Naive thymus-derived CD8-positive, alpha-beta T cell (primary cell): ENCODE measurements at regions not wholly inside any gene's neighbourhood (a gene's known extent, or its start where the extent isn't known, plus 50 kb on each side); places are given as distances from the start of the nearest gene placed in this dataset.

Experiments used
- ATAC-seq, 2 donors: fragments of 150-1000 bp; cut with Tn5 transposase in 1 of 2; sonication (Bioruptor Pico), chemical (Tn5 transposase) in 1 of 2; 1 replicate in 1 of 2; 2 replicates in 1 of 2; pipeline ENCODE4 v1.10.0; 2021; ENCODE audit warnings: mild to moderate bottlenecking in 2 of 2, moderate library complexity in 2 of 2
- POLR2A ChIA-PET: fragments of 350-600 bp; sonication (Branson Sonifier 250); formaldehyde crosslinking; loops from one replicate; lab custom pipeline; 2021; ENCODE audit warnings: antibody characterized with exemption; lab: Charles Lee
- DNase-seq, 10 donors: peaks; one replicate each; pipeline versions ENCODE4 v3.0.0 to v3.0.0-alpha.2; 2020 to 2022
- H3K27ac Mint-ChIP-seq, 10 donors: one replicate each; pipeline ENCODE4 v1.8.0; 2020 to 2022; ENCODE audit warnings: mild to moderate bottlenecking in 10 of 10, mixed read lengths in 10 of 10, moderate library complexity in 4 of 10, inconsistent platforms in 1 of 10
- H3K27me3 Mint-ChIP-seq, 5 donors: one replicate each; pipeline ENCODE4 v1.8.0; 2021 to 2022; ENCODE audit warnings: mixed read lengths in 5 of 5
- H3K36me3 Mint-ChIP-seq, 3 donors: one replicate each; pipeline ENCODE4 v1.8.0; 2020 to 2022; ENCODE audit warnings: mixed read lengths in 3 of 3, mild to moderate bottlenecking in 2 of 3, inconsistent platforms in 1 of 3
- H3K4me1 Mint-ChIP-seq, 4 donors: one replicate each; pipeline ENCODE4 v1.8.0; 2021 to 2022; ENCODE audit warnings: mixed read lengths in 4 of 4
- H3K4me3 Mint-ChIP-seq, 10 donors: one replicate each; pipeline ENCODE4 v1.8.0; 2020 to 2022; ENCODE audit warnings: mild to moderate bottlenecking in 10 of 10, mixed read lengths in 10 of 10, moderate library complexity in 6 of 10, inconsistent platforms in 1 of 10
- H3K9me3 Mint-ChIP-seq, 9 donors: one replicate each; pipeline ENCODE4 v1.8.0; 2020 to 2022; ENCODE audit warnings: mixed read lengths in 9 of 9, mild to moderate bottlenecking in 3 of 9, inconsistent platforms in 1 of 9, moderate library complexity in 1 of 9

GRCh38 chr7:22665923-22666322 is 61.1 kb upstream of the IL6 start:
- POLR2A ChIA-PET: no interaction called here
- no peaks in the 10 kb centered on the region for H3K9me3 Mint-ChIP-seq
- no peak for ATAC-seq
- no peak overlapping the region for H3K4me3 Mint-ChIP-seq
- H3K27ac Mint-ChIP-seq: no peak overlapping the region
- H3K4me1 Mint-ChIP-seq: peaks cover 0 to 30% (median under 1%) of the 10 kb centered on the region in 4 donors
- no peaks in the 10 kb centered on the region for H3K36me3 Mint-ChIP-seq
- DNase-seq: no peak
- H3K27me3 Mint-ChIP-seq: peaks cover 2 to 20% (median 6%) of the 10 kb centered on the region in 5 donors

DNA sequence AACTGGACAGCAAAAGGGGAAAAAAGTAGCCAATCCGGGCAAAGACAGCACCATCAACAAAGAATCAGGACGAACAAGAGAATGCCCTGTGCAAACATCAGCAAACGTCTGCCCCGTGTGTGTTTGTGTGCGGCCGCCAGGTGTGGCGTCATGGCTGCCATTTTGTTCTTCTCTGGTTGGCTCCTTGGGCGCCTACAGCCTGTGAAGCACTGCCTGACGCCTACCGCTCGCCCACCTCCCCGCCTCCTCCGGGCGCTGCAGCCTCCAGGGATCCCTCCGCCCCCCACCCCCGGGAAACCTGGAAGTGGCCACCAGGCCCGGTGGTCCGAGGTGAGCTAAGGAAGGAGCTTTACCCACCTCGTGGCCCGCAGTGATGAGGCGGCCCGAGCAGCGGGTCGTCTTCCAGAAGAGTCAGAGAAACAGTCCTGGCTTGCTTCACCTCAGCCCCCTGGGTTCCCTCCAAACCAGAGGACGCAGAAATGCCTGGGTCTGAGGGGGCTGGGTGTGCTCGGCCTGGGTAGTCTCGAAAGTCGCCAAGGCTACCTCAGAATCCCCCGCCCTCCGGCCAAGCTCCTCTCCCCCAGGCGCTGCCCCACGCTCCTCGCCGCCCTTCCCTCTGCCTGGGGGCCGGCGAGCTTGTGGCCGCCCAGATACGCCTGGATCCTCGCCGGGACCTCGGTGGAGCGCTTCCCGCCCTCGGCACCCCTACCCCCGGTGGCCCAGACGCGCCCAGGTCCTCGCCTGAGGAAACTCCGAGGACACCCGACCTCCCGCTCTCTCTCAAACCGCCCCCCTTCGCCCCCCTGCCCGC is 61.8 kb upstream of the IL6 start:
- H3K36me3 Mint-ChIP-seq: no peaks in the 10 kb centered on the region
- peaks cover 0 to 35% (median under 1%) of the 10 kb centered on the region in 4 donors for H3K4me1 Mint-ChIP-seq
- no peaks in the 10 kb centered on the region for H3K9me3 Mint-ChIP-seq
- ATAC-seq (no peak), DNase-seq (no peak)
- peaks cover 2 to 23% (median 6%) of the 10 kb centered on the region in 5 donors for H3K27me3 Mint-ChIP-seq
- no peak overlapping the region for H3K27ac Mint-ChIP-seq
- H3K4me3 Mint-ChIP-seq: no peak overlapping the region
- POLR2A ChIA-PET: no interaction called here

DNA sequence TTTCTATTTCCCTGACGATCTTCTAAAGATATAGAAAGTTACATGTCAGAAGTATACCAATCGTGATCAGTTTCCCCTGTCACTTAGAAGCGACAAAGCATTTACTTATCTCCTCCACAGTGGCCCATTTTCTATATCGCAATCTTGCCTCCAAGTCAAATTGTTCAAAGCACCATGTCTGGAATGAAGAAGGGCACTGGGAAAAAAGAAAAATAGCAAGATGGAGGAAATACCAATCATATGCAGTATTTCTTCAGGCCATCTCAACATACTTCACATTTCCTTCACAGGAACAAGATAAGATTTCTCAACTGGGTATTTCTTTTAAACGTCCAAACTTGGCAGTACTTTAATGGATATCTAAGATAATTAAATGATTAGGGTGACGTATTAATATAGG is 63.3 kb upstream of the IL6 start:
- Mint-ChIP-seq H3K36me3 (no peaks in the 10 kb centered on the region), H3K27me3 (peaks cover 2 to 23% (median 6%) of the 10 kb centered on the region in 5 donors), H3K9me3 (no peaks in the 10 kb centered on the region), H3K4me3 (no peak overlapping the region), H3K27ac (no peak overlapping the region), H3K4me1 (peaks cover 0 to 39% (median under 1%) of the 10 kb centered on the region in 4 donors)
- ATAC-seq: no peak
- DNase-seq: no peak
- POLR2A ChIA-PET: no interaction called here

DNA sequence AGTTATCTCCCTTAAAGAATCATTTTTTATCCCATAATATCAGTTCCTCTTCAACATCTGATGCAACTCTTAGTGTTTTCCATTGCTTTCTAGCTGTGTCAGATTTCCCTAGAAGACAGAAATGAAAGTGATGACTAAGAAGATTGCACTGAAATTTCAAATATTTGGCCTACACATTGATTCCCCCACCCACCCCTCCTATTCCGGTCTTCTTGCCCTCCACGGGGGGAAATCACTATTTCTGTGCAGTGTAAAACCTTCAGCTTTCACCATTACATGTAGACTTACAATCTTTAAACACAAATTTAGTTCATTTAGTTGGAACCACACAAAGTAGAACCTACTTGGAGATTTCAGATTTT is 63.7 kb upstream of the IL6 start:
- Mint-ChIP-seq H3K27me3 (peaks cover 2 to 23% (median 3%) of the 10 kb centered on the region in 5 donors), H3K9me3 (no peaks in the 10 kb centered on the region), H3K4me1 (peaks cover 0 to 41% (median under 1%) of the 10 kb centered on the region in 4 donors), H3K4me3 (no peak overlapping the region), H3K36me3 (no peaks in the 10 kb centered on the region), H3K27ac (peak overlapping the region in 1 of 10 donors; percentile 26)
- no peak for ATAC-seq
- no peak for DNase-seq
- POLR2A ChIA-PET: no interaction called here

DNA sequence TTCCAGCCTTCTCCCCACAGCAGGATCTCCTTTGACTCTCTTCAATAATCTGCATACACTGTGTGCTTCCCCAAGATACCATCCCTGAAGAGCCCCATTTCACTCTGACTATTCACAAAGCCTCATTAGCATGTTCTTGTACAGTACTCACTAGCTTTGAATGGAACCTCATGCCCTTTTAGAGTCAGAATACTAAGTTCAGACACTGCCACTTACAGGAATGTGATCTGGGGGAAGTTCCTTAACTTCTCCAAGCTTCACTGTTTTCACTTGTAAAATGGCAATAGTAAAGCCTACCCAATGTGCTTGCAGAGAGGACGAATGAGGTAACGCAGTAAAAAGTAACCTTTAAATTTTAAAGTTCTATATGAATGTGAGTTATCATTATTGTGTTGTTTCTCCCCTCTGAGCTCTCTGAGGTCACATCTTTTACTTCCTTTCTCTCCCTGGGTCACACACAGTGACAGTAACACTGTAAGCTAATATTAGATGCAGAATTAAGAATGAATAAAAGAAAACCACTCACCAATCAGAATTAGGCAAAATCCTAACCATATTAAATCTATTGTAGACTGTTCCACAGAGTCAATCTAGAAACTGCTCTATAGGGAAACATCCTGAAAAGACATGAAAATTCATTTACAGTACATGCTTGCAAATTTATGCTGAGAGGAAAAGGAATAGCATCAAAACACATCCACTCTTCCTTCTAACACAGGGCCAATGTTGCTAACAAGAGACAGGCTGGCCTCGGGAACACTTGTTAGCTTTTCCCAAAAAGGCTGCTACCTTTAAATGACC is 64.2 kb upstream of the IL6 start:
- no peaks in the 10 kb centered on the region for H3K36me3 Mint-ChIP-seq
- H3K27me3 Mint-ChIP-seq: peaks cover 2 to 23% (median 3%) of the 10 kb centered on the region in 5 donors
- H3K9me3 Mint-ChIP-seq: no peaks in the 10 kb centered on the region
- ATAC-seq (no peak), DNase-seq (no peak)
- peaks cover 0 to 42% (median 2%) of the 10 kb centered on the region in 4 donors for H3K4me1 Mint-ChIP-seq
- POLR2A ChIA-PET: interaction anchor here (1.4 kb wide), 1 partner anchor 60 kb away, joined by 3 read pairs; no protein-coding TSS in a partner anchor
- H3K27ac Mint-ChIP-seq: peak overlapping the region in 2 of 10 donors; percentile 4 to 26
- H3K4me3 Mint-ChIP-seq: peak overlapping the region in 1 of 10 donors; percentile 3

DNA sequence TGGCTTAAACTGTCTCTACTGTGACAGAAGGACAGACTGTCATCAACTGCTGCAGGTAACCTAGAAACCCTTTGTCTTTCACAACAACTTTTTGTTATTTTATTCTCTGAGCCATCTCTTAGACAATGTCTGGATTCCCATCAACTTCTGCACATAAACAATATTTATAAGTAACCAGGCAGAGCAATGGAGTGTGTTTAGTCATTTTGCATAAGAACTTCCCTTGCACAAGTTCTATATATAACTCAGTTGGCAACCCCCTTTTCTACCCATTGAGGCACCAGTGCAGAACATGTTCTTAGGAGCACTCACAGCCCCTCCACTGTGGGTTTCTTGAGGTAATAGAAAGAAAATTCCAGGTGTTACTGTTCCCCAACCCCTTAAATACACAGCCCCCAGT is 65.0 kb upstream of the IL6 start:
- no peak for DNase-seq
- no peaks in the 10 kb centered on the region for H3K9me3 Mint-ChIP-seq
- peak overlapping the region in 1 of 10 donors; percentile 48 for H3K4me3 Mint-ChIP-seq
- H3K36me3 Mint-ChIP-seq: no peaks in the 10 kb centered on the region
- H3K27ac Mint-ChIP-seq: peak overlapping the region in 2 of 10 donors; percentile 26 to 86
- peaks cover 0 to 43% (median 2%) of the 10 kb centered on the region in 4 donors for H3K4me1 Mint-ChIP-seq
- ATAC-seq: peak in 1 of 2 donors; percentile 41
- POLR2A ChIA-PET: interaction anchor here (1.4 kb wide), 1 partner anchor 61 kb away, joined by 3 read pairs; no protein-coding TSS in a partner anchor
- H3K27me3 Mint-ChIP-seq: peaks cover 2 to 23% (median 3%) of the 10 kb centered on the region in 5 donors

- peaks cover 2 to 23% (median 3%) of the 10 kb centered on the region in 5 donors for H3K27me3 Mint-ChIP-seq
- H3K9me3 Mint-ChIP-seq: no peaks in the 10 kb centered on the region
- H3K36me3 Mint-ChIP-seq: no peaks in the 10 kb centered on the region
- POLR2A ChIA-PET: no interaction called here
- no peak overlapping the region for H3K27ac Mint-ChIP-seq
- no peak for ATAC-seq
- no peak for DNase-seq
- peaks cover 0 to 43% (median 2%) of the 10 kb centered on the region in 4 donors for H3K4me1 Mint-ChIP-seq
- H3K4me3 Mint-ChIP-seq: no peak overlapping the region
Observed at GRCh38 chr7:22660732-22661131, 66.3 kb upstream of the IL6 start.

GRCh38 chr7:22660293-22660692 is 66.7 kb upstream of the IL6 start:
- ATAC-seq: no peak
- Mint-ChIP-seq H3K36me3 (no peaks in the 10 kb centered on the region), H3K4me3 (no peak overlapping the region), H3K27me3 (peaks cover 2 to 23% (median 3%) of the 10 kb centered on the region in 5 donors), H3K9me3 (no peaks in the 10 kb centered on the region), H3K4me1 (peaks cover 0 to 43% (median 2%) of the 10 kb centered on the region in 4 donors), H3K27ac (no peak overlapping the region)
- POLR2A ChIA-PET: no interaction called here
- no peak for DNase-seq

- no peak overlapping the region for H3K27ac Mint-ChIP-seq
- POLR2A ChIA-PET: no interaction called here
Observed at GRCh38 chr7:22659741-22660140, 67.3 kb upstream of the IL6 start.

GRCh38 chr7:22658031-22658430 is 69.0 kb upstream of the IL6 start:
- H3K9me3 Mint-ChIP-seq: no peaks in the 10 kb centered on the region
- H3K36me3 Mint-ChIP-seq: no peaks in the 10 kb centered on the region
- DNase-seq (no peak), ATAC-seq (no peak)
- H3K27me3 Mint-ChIP-seq: peaks cover 0 to 23% (median 2%) of the 10 kb centered on the region in 5 donors
- H3K4me1 Mint-ChIP-seq: peaks cover 0 to 35% (median 3%) of the 10 kb centered on the region in 4 donors
- POLR2A ChIA-PET: no interaction called here
- no peak overlapping the region for H3K27ac Mint-ChIP-seq
- H3K4me3 Mint-ChIP-seq: no peak overlapping the region

More at GRCh38 chr7:22659741-22660140, 67.3 kb upstream of the IL6 start:
- ATAC-seq (no peak), DNase-seq (no peak)
- no peak overlapping the region for H3K4me3 Mint-ChIP-seq
- peaks cover 2 to 23% (median 3%) of the 10 kb centered on the region in 5 donors for H3K27me3 Mint-ChIP-seq
- no peaks in the 10 kb centered on the region for H3K36me3 Mint-ChIP-seq
- peaks cover 0 to 43% (median 2%) of the 10 kb centered on the region in 4 donors for H3K4me1 Mint-ChIP-seq
- no peaks in the 10 kb centered on the region for H3K9me3 Mint-ChIP-seq

DNA sequence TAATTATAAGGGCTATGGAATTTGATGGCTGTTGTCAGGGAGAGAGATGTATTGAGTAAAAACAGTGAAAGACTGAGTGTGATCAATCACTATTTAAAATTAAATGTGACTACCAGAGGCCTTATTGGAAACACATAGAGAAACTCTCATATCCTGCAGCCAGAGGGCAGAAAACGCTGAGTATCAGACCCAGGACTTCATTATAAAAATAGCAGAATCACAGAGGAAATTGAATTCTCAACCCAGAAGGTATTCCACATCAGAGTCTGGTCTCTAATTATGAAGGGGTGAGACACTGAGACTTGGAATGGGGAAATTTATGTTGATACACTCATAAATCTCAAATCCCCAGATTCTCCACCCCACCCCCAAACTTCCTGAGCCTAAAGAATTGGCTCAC is 69.5 kb upstream of the IL6 start:
- Mint-ChIP-seq H3K27me3 (peaks cover 0 to 18% (median 2%) of the 10 kb centered on the region in 5 donors), H3K4me3 (no peak overlapping the region), H3K36me3 (no peaks in the 10 kb centered on the region), H3K27ac (no peak overlapping the region), H3K4me1 (peaks cover 0 to 31% (median 3%) of the 10 kb centered on the region in 4 donors), H3K9me3 (no peaks in the 10 kb centered on the region)
- ATAC-seq (no peak), DNase-seq (peak in 1 of 10 donors; percentile 6)
- POLR2A ChIA-PET: no interaction called here

- peaks cover 0 to 2% (median 0%) of the 10 kb centered on the region in 5 donors for H3K27me3 Mint-ChIP-seq
- ATAC-seq (no peak), DNase-seq (no peak)
- no peaks in the 10 kb centered on the region for H3K36me3 Mint-ChIP-seq
- no peaks in the 10 kb centered on the region for H3K9me3 Mint-ChIP-seq
- POLR2A ChIA-PET: no interaction called here
- H3K27ac Mint-ChIP-seq: no peak overlapping the region
- peaks cover 0 to 16% (median 2%) of the 10 kb centered on the region in 4 donors for H3K4me1 Mint-ChIP-seq
- H3K4me3 Mint-ChIP-seq: no peak overlapping the region
Observed at GRCh38 chr7:22655781-22656180, 71.2 kb upstream of the IL6 start.

DNA sequence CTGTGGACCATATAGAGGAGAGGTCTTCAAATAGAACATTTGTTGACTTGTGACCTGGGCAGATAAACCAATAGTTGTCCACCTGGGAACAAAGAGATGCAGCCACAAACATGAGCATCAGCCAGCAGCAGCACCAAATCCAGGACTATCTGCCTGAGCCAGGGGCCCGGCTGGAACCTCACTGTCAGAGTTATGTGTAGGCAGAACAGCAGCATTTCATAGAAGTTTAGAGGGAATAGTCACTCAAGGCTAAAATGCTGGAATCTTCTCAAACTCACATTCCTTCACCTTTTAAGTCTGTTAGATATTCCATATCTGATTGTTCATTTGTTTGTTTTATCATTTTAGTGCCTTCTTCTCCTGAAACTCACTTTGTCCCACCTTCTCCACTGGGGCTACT is 72.2 kb upstream of the IL6 start:
- Mint-ChIP-seq H3K9me3 (peaks cover 0 to 4% (median 0%) of the 10 kb centered on the region in 9 donors), H3K4me1 (peaks cover 0 to 8% (median 2%) of the 10 kb centered on the region in 4 donors), H3K4me3 (no peak overlapping the region), H3K36me3 (peaks cover 0 to 3% (median 0%) of the 10 kb centered on the region in 3 donors), H3K27me3 (peaks cover 0 to 5% (median 0%) of the 10 kb centered on the region in 5 donors), H3K27ac (no peak overlapping the region)
- no peak for DNase-seq
- POLR2A ChIA-PET: no interaction called here
- ATAC-seq: no peak
